Stimulated activated CD8-positive, alpha-beta memory T cell treated with anti-CD3 and anti-CD28 coated beads, Interleukin-15, amount 100 ng/mL, for 4 hours (primary cell): ENCODE measurements at regions not wholly inside any gene's neighbourhood (a gene's known extent, or its start where the extent isn't known, plus 50 kb on each side); places are given as distances from the start of the nearest gene placed in this dataset.

ENCODE experiments used
- DNase-seq, 2 donors: peaks; one replicate each; pipeline ENCODE4 v3.0.0-alpha.2; 2020; ENCODE audit warnings: low read depth in 2 of 2

- DNase-seq, result no peak
Measured at GRCh38 chr10:1814556-1814955, 77.2 kb upstream of the ADARB2 start.

DNA sequence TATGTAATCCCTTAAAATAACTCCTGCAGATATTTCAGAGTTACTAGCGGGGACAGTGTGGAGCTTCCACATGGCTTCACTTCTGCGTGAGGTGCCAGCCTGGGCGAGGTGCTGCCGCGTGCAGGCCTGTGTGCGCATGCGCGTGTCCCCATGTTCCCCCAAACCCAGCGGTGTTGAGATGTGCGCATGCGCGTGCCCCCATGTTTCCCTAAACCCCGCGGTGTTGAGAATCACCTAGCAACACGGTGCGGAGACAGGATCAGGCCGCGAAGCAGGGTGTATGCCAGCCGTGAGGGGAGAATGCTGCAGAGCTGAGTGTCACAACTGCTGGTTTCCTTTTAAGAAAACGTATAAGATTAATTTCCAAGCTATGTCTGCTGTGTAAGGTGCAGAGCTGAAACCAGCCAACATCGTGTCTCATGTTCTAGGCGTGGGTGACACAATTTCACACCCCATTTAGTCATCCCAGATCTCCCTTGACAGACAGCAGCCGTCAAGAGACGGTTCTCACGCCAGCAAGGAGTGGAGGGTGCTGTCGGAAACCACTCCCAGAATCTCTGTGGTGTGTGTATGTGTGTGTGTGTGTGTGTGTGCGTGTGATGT, 71.9 kb upstream of the ADARB2 start:
- no peak for DNase-seq

GRCh38 chr10:1807924-1808323, 70.6 kb upstream of the ADARB2 start:
- no peak for DNase-seq

DNA sequence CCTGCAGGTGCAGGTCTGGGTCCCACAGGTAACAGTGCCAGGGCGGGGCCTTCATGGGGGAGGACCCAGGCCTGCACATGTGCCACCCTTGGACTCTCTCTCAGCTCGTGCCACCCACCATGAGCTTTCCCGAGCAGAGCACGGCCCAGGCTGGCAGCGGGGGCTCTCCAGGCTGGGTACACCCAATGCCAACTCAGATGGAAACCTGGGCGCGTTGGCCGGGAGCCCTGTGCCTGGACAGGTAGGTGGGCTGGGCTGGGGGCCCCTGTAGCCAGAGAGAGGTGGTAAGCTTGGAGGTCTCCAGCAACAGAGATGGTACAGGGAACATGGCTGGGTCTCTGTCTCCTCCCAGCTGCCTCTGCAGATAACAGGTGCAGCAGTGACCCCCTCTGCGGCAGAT, 69.9 kb upstream of the ADARB2 start:
- DNase-seq, result no peak

- DNase-seq, result no peak
Measured at GRCh38 chr10:1802413-1802812, 65.1 kb upstream of the ADARB2 start.

DNA sequence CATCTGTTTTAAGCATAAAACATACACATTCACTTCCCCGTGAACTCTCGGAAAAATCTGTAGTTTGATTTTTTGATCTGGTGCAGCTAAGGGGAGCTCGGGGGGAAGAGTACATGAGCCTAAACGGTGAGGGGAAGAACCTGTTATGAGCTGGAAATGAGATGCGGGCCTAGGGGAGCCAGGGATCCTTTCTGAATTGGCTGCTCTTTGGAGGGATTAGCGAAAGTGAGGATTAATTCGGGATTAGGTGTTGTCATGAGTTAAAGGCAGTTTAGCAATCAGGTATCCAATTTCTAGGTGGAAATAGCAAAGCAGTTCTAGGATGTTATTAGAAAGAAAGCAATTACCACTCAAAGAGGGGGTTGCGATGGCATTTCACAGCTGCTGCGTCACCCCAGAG, 51.1 kb upstream of the ADARB2 start:
- no peak for DNase-seq
